ENCODE measurements at regions not wholly inside any gene's neighbourhood (a gene's known extent, or its start where the extent isn't known, plus 50 kb on each side); places are given as distances from the start of the nearest gene placed in this dataset.

- ATAC-seq (no peak), DNase-seq (no peak)
- no peak overlapping the region for H2AFZ ChIP-seq (ENCODE audit: low read length)
- ChIA-PET CTCF (no interaction called here), POLR2A (ENCODE audit: unreplicated experiment) (no interaction called here)
- BruUV-seq (replicated peaks) = no TSS peak
- no peak overlapping the region for H3K9ac ChIP-seq (ENCODE audit: low read length)
- no peak overlapping the region for H3K4me2 ChIP-seq (ENCODE audit: low read length)
- TF ChIP-seq CTCF (conservative IDR thresholded peaks at IDR 0.05; ENCODE audit: low read depth, low read length) (no peak), EZH2phosphoT487 (IDR thresholded peaks at IDR 0.05; ENCODE audit: borderline replicate concordance, low read length) (no peak), EZH2 (IDR thresholded peaks at IDR 0.05; ENCODE audit: low read length, unreplicated experiment) (no peak)
- H3K79me2 ChIP-seq (ENCODE audit: low read length) = no peaks in the 10 kb centered on the region
- no peaks in the 10 kb centered on the region for H3K9me3 ChIP-seq (ENCODE audit: low read length)
- H4K20me1 ChIP-seq (ENCODE audit: low read length) = no peaks in the 10 kb centered on the region
- H3K27ac ChIP-seq (ENCODE audit: low read length) = no peak overlapping the region
- intact Hi-C loops (cut with micrococcal nuclease) = no loop called here
- H3K36me3 ChIP-seq (ENCODE audit: low read depth, low read length) = no peaks in the 10 kb centered on the region
- no peaks in the 10 kb centered on the region for H3K27me3 ChIP-seq (ENCODE audit: low read length)
- no peak overlapping the region for H3K4me3 ChIP-seq (ENCODE audit: low read length)
- no peaks in the 10 kb centered on the region for H3K4me1 ChIP-seq (ENCODE audit: insufficient read depth, low read length)
- H3K9me2 ChIP-seq (replicated peaks; ENCODE audit: low read length) = no peaks in the 10 kb centered on the region
- H3F3A ChIP-seq (ENCODE audit: low read length, unreplicated experiment) = no peaks in the 10 kb centered on the region
Measured at GRCh38 chr11:97890466-97890865, 1130.3 kb upstream of the CNTN5 start.

DNA sequence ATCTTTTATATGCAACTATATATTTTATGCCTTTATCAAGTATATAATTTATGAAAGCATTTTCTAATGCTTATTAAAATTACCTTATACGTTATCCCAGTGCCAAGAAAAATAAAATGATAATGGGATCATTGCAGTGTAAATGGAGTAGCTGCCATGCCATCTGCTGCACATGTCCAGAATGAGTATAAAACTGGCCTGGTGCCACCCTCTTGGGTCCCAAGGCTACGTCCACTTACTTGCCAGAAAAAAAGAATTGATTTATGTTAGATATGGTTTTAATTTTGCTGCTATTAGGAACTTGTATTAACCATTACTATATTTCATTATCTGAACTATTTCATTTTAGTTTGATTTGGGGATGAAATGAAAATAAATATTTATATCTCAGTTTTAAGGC is 1127.1 kb upstream of the CNTN5 start:
- Histone ChIP-seq H2AFZ (ENCODE audit: low read length) (no peak overlapping the region), H3K4me1 (ENCODE audit: insufficient read depth, low read length) (no peaks in the 10 kb centered on the region), H3K27me3 (ENCODE audit: low read length) (no peaks in the 10 kb centered on the region), H3K79me2 (ENCODE audit: low read length) (no peaks in the 10 kb centered on the region), H3K9me2 (replicated peaks; ENCODE audit: low read length) (no peaks in the 10 kb centered on the region), H3F3A (ENCODE audit: low read length, unreplicated experiment) (no peaks in the 10 kb centered on the region), H3K9me3 (ENCODE audit: low read length) (no peaks in the 10 kb centered on the region), H3K36me3 (ENCODE audit: low read depth, low read length) (no peaks in the 10 kb centered on the region), H3K27ac (ENCODE audit: low read length) (no peak overlapping the region), H3K9ac (ENCODE audit: low read length) (no peak overlapping the region), H3K4me3 (ENCODE audit: low read length) (no peak overlapping the region), H3K4me2 (ENCODE audit: low read length) (no peak overlapping the region), H4K20me1 (ENCODE audit: low read length) (no peaks in the 10 kb centered on the region)
- intact Hi-C loops (cut with micrococcal nuclease) = no loop called here
- ATAC-seq = no peak
- DNase-seq = no peak
- no peak for TF ChIP-seq CTCF (conservative IDR thresholded peaks at IDR 0.05; ENCODE audit: low read depth, low read length)
- no peak for TF ChIP-seq EZH2 (IDR thresholded peaks at IDR 0.05; ENCODE audit: low read length, unreplicated experiment)
- no peak for TF ChIP-seq EZH2phosphoT487 (IDR thresholded peaks at IDR 0.05; ENCODE audit: borderline replicate concordance, low read length)
- ChIA-PET POLR2A (ENCODE audit: unreplicated experiment) (no interaction called here), CTCF (no interaction called here)
- BruUV-seq (replicated peaks) = no TSS peak

GRCh38 chr11:97894978-97895377 is 1125.8 kb upstream of the CNTN5 start:
- intact Hi-C loops (cut with micrococcal nuclease) = no loop called here
- BruUV-seq (replicated peaks) = no TSS peak
- POLR2A ChIA-PET (ENCODE audit: unreplicated experiment) = no interaction called here
- no peak overlapping the region for H2AFZ ChIP-seq (ENCODE audit: low read length)
- H3K36me3 ChIP-seq (ENCODE audit: low read depth, low read length) = no peaks in the 10 kb centered on the region
- CTCF ChIA-PET = no interaction called here
- H3K4me2 ChIP-seq (ENCODE audit: low read length) = no peak overlapping the region
- no peak for DNase-seq
- TF ChIP-seq EZH2 (IDR thresholded peaks at IDR 0.05; ENCODE audit: low read length, unreplicated experiment) (no peak), CTCF (conservative IDR thresholded peaks at IDR 0.05; ENCODE audit: low read depth, low read length) (no peak), EZH2phosphoT487 (IDR thresholded peaks at IDR 0.05; ENCODE audit: borderline replicate concordance, low read length) (no peak)
- H3K4me3 ChIP-seq (ENCODE audit: low read length) = no peak overlapping the region
- no peaks in the 10 kb centered on the region for H3K4me1 ChIP-seq (ENCODE audit: insufficient read depth, low read length)
- H3F3A ChIP-seq (ENCODE audit: low read length, unreplicated experiment) = no peaks in the 10 kb centered on the region
- H3K27me3 ChIP-seq (ENCODE audit: low read length) = no peaks in the 10 kb centered on the region
- H3K27ac ChIP-seq (ENCODE audit: low read length) = no peak overlapping the region
- no peaks in the 10 kb centered on the region for H3K9me2 ChIP-seq (replicated peaks; ENCODE audit: low read length)
- H3K9me3 ChIP-seq (ENCODE audit: low read length) = no peaks in the 10 kb centered on the region
- no peaks in the 10 kb centered on the region for H3K79me2 ChIP-seq (ENCODE audit: low read length)
- no peaks in the 10 kb centered on the region for H4K20me1 ChIP-seq (ENCODE audit: low read length)
- H3K9ac ChIP-seq (ENCODE audit: low read length) = no peak overlapping the region
- no peak for ATAC-seq
